B cell (primary cell): ENCODE measurements at regions not wholly inside any gene's neighbourhood (a gene's known extent, or its start where the extent isn't known, plus 50 kb on each side); places are given as distances from the start of the nearest gene placed in this dataset.

Source experiments
- ATAC-seq: fragments of 200-7000 bp; cut with Tn5 transposase; one replicate; pipeline ENCODE4 v1.10.0; 2021; ENCODE audit warnings: low read depth, mild to moderate bottlenecking, moderate number of reproducible peaks, moderate library complexity
- CTCF ChIA-PET: fragments of 350-600 bp; sonication (Branson Sonifier 250); formaldehyde crosslinking; loops from one replicate; lab custom pipeline; 2021; ENCODE audit warnings: antibody characterized with exemption, inconsistent platforms; lab: Charles Lee
- POLR2A ChIA-PET: fragments of 350-600 bp; sonication (Branson Sonifier 250); formaldehyde crosslinking; loops from one replicate; lab custom pipeline; 2021; ENCODE audit warnings: antibody characterized with exemption; lab: Charles Lee
- DNase-seq: peaks from one replicate; pipeline ENCODE4 v3.0.0; 2013
- H2AFZ ChIP-seq: 2 replicates; pipeline ENCODE4 v1.6.1; 2012; ENCODE audit warnings: mild to moderate bottlenecking, low read depth, low read length; ENCODE audit not compliant: insufficient read depth, poor library complexity, severe bottlenecking
- H3K27ac ChIP-seq, 2 donors: 1 replicate in 1 of 2; 2 replicates in 1 of 2; pipeline ENCODE4 v1.5.1; 2012 to 2013; ENCODE audit warnings: low read length in 2 of 2, mild to moderate bottlenecking in 2 of 2, moderate library complexity in 1 of 2
- H3K27me3 ChIP-seq, 4 experiments: fragments of 200-600 bp in 1 of 4; sonication (generic) in 1 of 4; replicated peaks in 1 of 4; 1 replicate in 2 of 4; 2 replicates in 2 of 4; pipeline versions ENCODE4 v1.6.1 to v1.7.0; 2013 to 2016; ENCODE audit warnings: low read length in 3 of 4, mild to moderate bottlenecking in 2 of 4, mixed read lengths in 1 of 4, moderate library complexity in 1 of 4; ENCODE audit not compliant: insufficient read depth in 4 of 4, control insufficient read depth in 3 of 4; ENCODE audit errors: control extremely low read depth in 1 of 4
- H3K36me3 ChIP-seq, 2 experiments: replicated peaks in 1 of 2; 1 replicate in 1 of 2; 2 replicates in 1 of 2; pipeline versions ENCODE4 v1.6.1 to v1.7.1; 2013; ENCODE audit warnings: low read length in 1 of 2; ENCODE audit not compliant: insufficient read depth in 2 of 2, control insufficient read depth in 1 of 2; ENCODE audit errors: control extremely low read depth in 1 of 2, extremely low read depth in 1 of 2
- H3K4me1 ChIP-seq, 2 donors: fragments of 200-600 bp in 1 of 2; sonication (generic) in 1 of 2; 1 replicate in 1 of 2; 2 replicates in 1 of 2; pipeline versions ENCODE4 v1.5.1 to v1.6.1; 2013 to 2017; ENCODE audit warnings: low read length in 2 of 2; ENCODE audit not compliant: control insufficient read depth in 2 of 2, insufficient read depth in 2 of 2
- H3K4me2 ChIP-seq: replicated peaks from 2 replicates; pipeline ENCODE3; 2012; ENCODE audit warnings: mild to moderate bottlenecking, low read depth, low read length; ENCODE audit not compliant: poor library complexity, severe bottlenecking
- H3K4me3 ChIP-seq, 5 experiments: fragments of 200-600 bp in 1 of 5; sonication (generic) in 1 of 5; 1 replicate in 3 of 5; 2 replicates in 2 of 5; pipeline versions ENCODE4 v1.5.1 to v1.7.0; 2011 to 2016; ENCODE audit warnings: low read length in 4 of 5, mild to moderate bottlenecking in 4 of 5, low read depth in 2 of 5, control low read depth in 1 of 5, moderate library complexity in 1 of 5; ENCODE audit not compliant: insufficient read depth in 1 of 5; ENCODE audit errors: control extremely low read depth in 1 of 5, extremely low read depth in 1 of 5
- H3K79me2 ChIP-seq: fragments of 200-600 bp; sonication (generic); one replicate; pipeline ENCODE4 v1.6.0; 2016; ENCODE audit warnings: low read length; ENCODE audit not compliant: control insufficient read depth, insufficient read depth
- H3K9ac ChIP-seq: fragments of 200-600 bp; sonication (generic); 2 replicates; pipeline ENCODE4 v1.6.1; 2017; ENCODE audit warnings: mild to moderate bottlenecking, low read length, moderate library complexity
- H3K9me3 ChIP-seq, 3 donors: one replicate each; pipeline versions ENCODE4 v1.6.1 to v1.7.1; 2013; ENCODE audit warnings: low read length in 2 of 3; ENCODE audit not compliant: control insufficient read depth in 2 of 3, insufficient read depth in 1 of 3; ENCODE audit errors: control extremely low read depth in 1 of 3
- H4K20me1 ChIP-seq: 2 replicates; pipeline ENCODE4 v1.6.0; 2012; ENCODE audit warnings: mild to moderate bottlenecking, low read length; ENCODE audit not compliant: insufficient read depth, control insufficient read depth, poor library complexity, severe bottlenecking
- H3K27ac Mint-ChIP-seq: one replicate; pipeline ENCODE4 v1.8.0; 2021; ENCODE audit warnings: mixed read lengths
- H3K27me3 Mint-ChIP-seq: one replicate; pipeline ENCODE4 v1.8.0; 2021; ENCODE audit warnings: mixed read lengths
- H3K4me1 Mint-ChIP-seq: one replicate; pipeline ENCODE4 v1.8.0; 2021; ENCODE audit warnings: mixed read lengths
- H3K4me3 Mint-ChIP-seq: one replicate; pipeline ENCODE4 v1.8.0; 2021; ENCODE audit warnings: mixed read lengths
- H3K9me3 Mint-ChIP-seq: one replicate; pipeline ENCODE4 v1.8.0; 2022; ENCODE audit warnings: mixed read lengths; ENCODE audit not compliant: insufficient read depth
- CTCF ChIP-seq: fragments of 200-600 bp; IDR thresholded peaks from one replicate; pipeline ENCODE4 v1.8.0; 2022; ENCODE audit warnings: antibody characterized with exemption, mild to moderate bottlenecking
- EZH2 ChIP-seq: IDR thresholded peaks from 2 replicates; pipeline ENCODE4 v1.6.1; 2012; ENCODE audit warnings: borderline replicate concordance, low read depth, mild to moderate bottlenecking, moderate library complexity, low read length; ENCODE audit not compliant: insufficient read depth, poor library complexity, severe bottlenecking
- WGBS: methylation state at CpG from one replicate; pipeline ENCODE4 v1.1.5; 2013; ENCODE audit warnings: missing lambda C conversion rate; ENCODE audit not compliant: insufficient coverage; 5-methylcytosine and 5-hydroxymethylcytosine counted together
- intact Hi-C: fragments of 100-400 bp; cut with micrococcal nuclease; formaldehyde crosslinking; loops from one replicate; pipeline ENCODE4 v1.10.0; 2022

- Histone ChIP-seq H3K4me1 (no peaks in the 10 kb centered on the region), H3K36me3 (no peaks in the 10 kb centered on the region), H3K9me3 (peaks cover 0 to 11% (median 0%) of the 10 kb centered on the region in 3 donors), H3K4me3 (no peak overlapping the region), H3K27me3 (no peaks in the 10 kb centered on the region), H3K79me2 (no peaks in the 10 kb centered on the region), H4K20me1 (no peaks in the 10 kb centered on the region), H2AFZ (no peak overlapping the region), H3K9ac (no peak overlapping the region), H3K27ac (no peak overlapping the region), H3K4me2 (no peak overlapping the region)
- ChIA-PET POLR2A (no interaction called here), CTCF (no interaction called here)
- DNase-seq (no peak), ATAC-seq (no peak)
- 94% methylated on average over 4 of the region's 4 CpGs for WGBS
- Mint-ChIP-seq H3K9me3 (no peaks in the 10 kb centered on the region), H3K27me3 (peaks cover 4% of the 10 kb centered on the region), H3K4me1 (no peaks in the 10 kb centered on the region), H3K27ac (no peak overlapping the region), H3K4me3 (no peak overlapping the region)
- intact Hi-C loops, result no loop called here
- TF ChIP-seq EZH2 (no peak), CTCF (no peak)
Observed at GRCh38 chr10:43898592-43898991, 249.9 kb upstream of the ZNF32 start.

GRCh38 chr10:43897765-43898419 is 249.2 kb upstream of the ZNF32 start:
- Mint-ChIP-seq H3K27me3 (peaks cover 4% of the 10 kb centered on the region), H3K4me1 (no peaks in the 10 kb centered on the region), H3K4me3 (no peak overlapping the region), H3K27ac (no peak overlapping the region), H3K9me3 (no peaks in the 10 kb centered on the region)
- H3K4me3 ChIP-seq, result no peak overlapping the region
- no peaks in the 10 kb centered on the region for H3K4me1 ChIP-seq
- no peak overlapping the region for H3K4me2 ChIP-seq
- ATAC-seq (no peak), DNase-seq (no peak)
- no peaks in the 10 kb centered on the region for H3K79me2 ChIP-seq
- no peak overlapping the region for H2AFZ ChIP-seq
- TF ChIP-seq EZH2 (no peak), CTCF (no peak)
- no peak overlapping the region for H3K27ac ChIP-seq
- H3K27me3 ChIP-seq, result no peaks in the 10 kb centered on the region
- no peak overlapping the region for H3K9ac ChIP-seq
- no peaks in the 10 kb centered on the region for H3K36me3 ChIP-seq
- 95% methylated on average over 7 of the region's 9 CpGs for WGBS
- H4K20me1 ChIP-seq, result no peaks in the 10 kb centered on the region
- ChIA-PET CTCF (no interaction called here), POLR2A (no interaction called here)
- intact Hi-C loops, result no loop called here
- peaks cover 0 to 11% (median 0%) of the 10 kb centered on the region in 3 donors for H3K9me3 ChIP-seq
